ENCODE measurements at regions not wholly inside any gene's neighbourhood (a gene's known extent, or its start where the extent isn't known, plus 50 kb on each side); places are given as distances from the start of the nearest gene placed in this dataset.

- TF ChIP-seq POLR2AphosphoS5 (IDR thresholded peaks at IDR 0.05; ENCODE audit: insufficient read depth in 1 of 2, low read depth in 1 of 2) (no peak), CTCF (IDR thresholded peaks at IDR 0.05) (no peak)
Observed at GRCh38 chr6:44653761-44654218, 266.3 kb downstream of the CDC5L start.

Measured in vagina (tissue), 2 donors.